Muscle of leg (tissue), 3 donors: ENCODE measurements at regions not wholly inside any gene's neighbourhood (a gene's known extent, or its start where the extent isn't known, plus 50 kb on each side); places are given as distances from the start of the nearest gene placed in this dataset.

ENCODE experiments used
- DNase-seq: peaks from one replicate; pipeline ENCODE4 v3.0.0; 2013
- H3K27ac ChIP-seq: one replicate; pipeline ENCODE4 v1.5.1; 2013; ENCODE audit warnings: mild to moderate bottlenecking, low read length, control low read depth
- H3K27me3 ChIP-seq: one replicate; pipeline ENCODE4 v1.6.1; 2013; ENCODE audit warnings: low read length; ENCODE audit not compliant: control insufficient read depth, insufficient read depth
- H3K36me3 ChIP-seq: one replicate; pipeline ENCODE4 v1.6.1; 2013; ENCODE audit warnings: low read length; ENCODE audit not compliant: control insufficient read depth, insufficient read depth
- H3K4me1 ChIP-seq: one replicate; pipeline ENCODE4 v1.6.1; 2013; ENCODE audit warnings: low read length; ENCODE audit not compliant: control insufficient read depth, insufficient read depth
- H3K4me3 ChIP-seq: one replicate; pipeline ENCODE4 v1.5.1; 2013; ENCODE audit warnings: low read length, control low read depth
- H3K9me3 ChIP-seq: replicated peaks from 2 replicates; pipeline ENCODE4 v1.6.1; 2013; ENCODE audit warnings: low read depth, low read length; ENCODE audit not compliant: control insufficient read depth
- WGBS: methylation state at CpG from one replicate; pipeline ENCODE4 v1.1.5; 2013; ENCODE audit warnings: missing lambda C conversion rate; ENCODE audit not compliant: insufficient coverage; 5-methylcytosine and 5-hydroxymethylcytosine counted together

DNA sequence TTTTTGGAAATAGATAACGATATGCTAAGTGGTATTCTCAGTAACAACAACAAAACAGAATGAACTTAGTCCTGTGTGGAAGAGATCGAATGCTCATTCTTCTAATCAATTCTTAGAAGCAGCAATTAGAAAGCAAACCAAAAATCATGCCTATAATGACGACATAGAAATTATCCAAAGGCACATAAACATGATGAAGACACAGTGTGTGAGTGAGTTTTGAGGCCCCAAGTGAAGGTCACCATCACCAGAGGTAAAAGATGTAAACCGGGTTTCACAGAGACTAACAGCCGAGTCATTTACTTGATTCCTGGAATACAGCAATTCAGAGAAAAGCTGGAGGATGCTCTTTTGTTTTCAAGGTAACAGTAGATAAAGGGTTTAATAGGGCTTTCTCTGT, 509.2 kb downstream of the TDRD15 start:
- no peak for DNase-seq
- H3K4me1 ChIP-seq = no peaks in the 10 kb centered on the region
- no peak overlapping the region for H3K4me3 ChIP-seq
- no peaks in the 10 kb centered on the region for H3K9me3 ChIP-seq
- no peaks in the 10 kb centered on the region for H3K27me3 ChIP-seq
- H3K36me3 ChIP-seq = no peaks in the 10 kb centered on the region
- H3K27ac ChIP-seq = no peak overlapping the region
- WGBS = 100% methylated on average over 1 of the region's 5 CpGs

DNA sequence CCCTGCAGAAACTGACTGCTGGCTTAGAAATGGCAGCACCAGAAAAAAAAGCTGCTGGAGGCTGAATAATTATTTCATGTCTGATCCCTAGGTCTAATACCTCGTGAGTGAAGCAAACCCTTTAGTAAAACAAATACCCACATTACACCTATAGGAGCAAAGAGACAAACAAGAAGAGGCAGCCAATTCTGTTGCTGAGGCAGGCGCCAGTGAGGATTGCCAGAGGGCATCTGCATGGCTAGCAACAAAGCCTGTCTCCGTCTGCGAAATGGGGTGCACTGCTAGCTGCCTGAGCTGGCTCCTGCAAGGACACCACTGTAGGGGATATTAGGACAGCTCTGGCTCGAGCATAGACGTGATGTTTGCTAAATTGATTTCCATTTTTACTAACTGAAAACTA, 509.7 kb downstream of the TDRD15 start:
- no peaks in the 10 kb centered on the region for H3K36me3 ChIP-seq
- 66% methylated on average over 3 of the region's 6 CpGs for WGBS
- DNase-seq = no peak
- no peaks in the 10 kb centered on the region for H3K4me1 ChIP-seq
- no peak overlapping the region for H3K27ac ChIP-seq
- no peaks in the 10 kb centered on the region for H3K9me3 ChIP-seq
- H3K4me3 ChIP-seq = no peak overlapping the region
- no peaks in the 10 kb centered on the region for H3K27me3 ChIP-seq

DNA sequence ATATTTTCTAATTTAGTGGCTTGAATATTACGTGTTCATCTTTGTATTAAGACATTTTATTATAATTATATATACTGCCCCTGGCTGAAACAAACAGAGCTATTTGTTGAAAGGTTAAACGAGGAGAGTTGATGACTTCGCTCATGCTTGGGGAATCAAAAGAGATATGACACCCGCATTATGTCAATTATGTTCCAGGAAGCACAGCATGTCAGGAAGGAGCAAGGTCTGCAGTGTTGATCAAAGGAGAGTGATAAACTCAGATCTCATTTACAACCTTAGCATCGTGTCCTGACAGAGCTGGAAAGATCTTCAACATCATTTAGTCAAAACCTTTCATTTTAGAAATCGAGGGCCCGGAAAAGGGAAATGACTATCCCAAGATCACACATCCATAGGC, 510.1 kb downstream of the TDRD15 start:
- Histone ChIP-seq H3K9me3 (no peaks in the 10 kb centered on the region), H3K27ac (no peak overlapping the region), H3K4me1 (no peaks in the 10 kb centered on the region), H3K4me3 (no peak overlapping the region), H3K27me3 (no peaks in the 10 kb centered on the region), H3K36me3 (no peaks in the 10 kb centered on the region)
- DNase-seq = no peak
- WGBS = 83% methylated on average over 5 of the region's 7 CpGs

GRCh38 chr2:21640046-21640445, 516.3 kb downstream of the TDRD15 start:
- H3K36me3 ChIP-seq = no peaks in the 10 kb centered on the region
- no peak overlapping the region for H3K27ac ChIP-seq
- DNase-seq = no peak
- no CpG with 5 or more reads among the region's 2 CpGs for WGBS
- H3K27me3 ChIP-seq = no peaks in the 10 kb centered on the region
- H3K4me1 ChIP-seq = no peaks in the 10 kb centered on the region
- no peaks in the 10 kb centered on the region for H3K9me3 ChIP-seq
- H3K4me3 ChIP-seq = no peak overlapping the region

GRCh38 chr2:21642647-21643046, 518.9 kb downstream of the TDRD15 start:
- WGBS = 0% methylated on average over 1 of the region's 6 CpGs
- Histone ChIP-seq H3K27me3 (no peaks in the 10 kb centered on the region), H3K4me1 (peaks cover 4% of the 10 kb centered on the region)

DNA sequence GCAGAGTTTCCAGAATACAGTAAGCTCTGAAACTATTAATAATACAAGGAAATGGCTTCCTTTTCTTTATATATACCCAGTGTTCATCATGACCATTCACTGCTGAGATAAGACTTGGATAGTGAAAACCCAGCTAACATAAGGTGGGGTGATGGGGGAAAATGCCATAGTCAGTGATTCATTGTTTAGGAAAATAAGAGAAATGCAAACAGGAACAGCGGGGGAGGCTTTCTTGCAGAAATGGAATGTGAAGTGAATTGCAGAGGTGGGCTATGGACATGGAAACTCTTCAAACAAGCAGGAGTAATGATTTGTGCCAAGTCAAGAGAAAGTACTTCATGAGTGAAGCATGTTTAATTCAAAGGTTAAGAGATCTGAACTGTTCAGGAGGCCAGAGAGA, 519.4 kb downstream of the TDRD15 start:
- H3K27ac ChIP-seq = no peak overlapping the region
- no peaks in the 10 kb centered on the region for H3K36me3 ChIP-seq
- H3K27me3 ChIP-seq = no peaks in the 10 kb centered on the region
- no peaks in the 10 kb centered on the region for H3K9me3 ChIP-seq
- H3K4me1 ChIP-seq = peaks cover 4% of the 10 kb centered on the region
- DNase-seq = no peak
- no peak overlapping the region for H3K4me3 ChIP-seq
- WGBS = 82% methylated on average over 1 of the region's 1 CpG

More at GRCh38 chr2:21642647-21643046, 518.9 kb downstream of the TDRD15 start:
- Histone ChIP-seq H3K4me3 (no peak overlapping the region), H3K9me3 (no peaks in the 10 kb centered on the region), H3K36me3 (no peaks in the 10 kb centered on the region), H3K27ac (no peak overlapping the region)
- no peak for DNase-seq

- no peak for DNase-seq
- H3K9me3 ChIP-seq = no peaks in the 10 kb centered on the region
- no peaks in the 10 kb centered on the region for H3K36me3 ChIP-seq
- H3K4me3 ChIP-seq = no peak overlapping the region
- peaks cover 4% of the 10 kb centered on the region for H3K4me1 ChIP-seq
- WGBS = no CpG with 5 or more reads among the region's 1 CpG
- H3K27me3 ChIP-seq = no peaks in the 10 kb centered on the region
- no peak overlapping the region for H3K27ac ChIP-seq
Observed at GRCh38 chr2:21644266-21644665, 520.5 kb downstream of the TDRD15 start.

DNA sequence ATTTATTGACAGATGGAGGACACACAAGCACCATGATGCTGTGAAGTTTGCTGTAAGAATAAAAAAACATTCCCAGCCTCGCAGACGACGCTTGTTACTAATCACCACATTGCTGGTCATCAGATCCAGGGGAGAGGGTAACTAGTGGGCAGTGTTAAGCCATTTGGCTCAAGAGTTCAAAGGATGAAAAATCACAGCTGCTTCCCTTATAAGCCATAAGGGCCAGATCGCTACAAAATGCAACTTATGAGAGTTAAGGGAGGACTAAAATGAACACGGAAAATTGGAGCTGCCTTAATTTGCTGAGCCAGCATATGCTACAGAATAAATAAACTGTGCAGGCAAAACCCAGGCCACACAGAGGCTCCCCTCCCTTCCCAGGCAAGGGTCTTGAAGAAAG, 522.6 kb downstream of the TDRD15 start:
- no CpG with 5 or more reads among the region's 5 CpGs for WGBS
- Histone ChIP-seq H3K27ac (no peak overlapping the region), H3K36me3 (no peaks in the 10 kb centered on the region), H3K27me3 (no peaks in the 10 kb centered on the region), H3K9me3 (no peaks in the 10 kb centered on the region), H3K4me3 (no peak overlapping the region), H3K4me1 (peaks cover 4% of the 10 kb centered on the region)
- no peak for DNase-seq

DNA sequence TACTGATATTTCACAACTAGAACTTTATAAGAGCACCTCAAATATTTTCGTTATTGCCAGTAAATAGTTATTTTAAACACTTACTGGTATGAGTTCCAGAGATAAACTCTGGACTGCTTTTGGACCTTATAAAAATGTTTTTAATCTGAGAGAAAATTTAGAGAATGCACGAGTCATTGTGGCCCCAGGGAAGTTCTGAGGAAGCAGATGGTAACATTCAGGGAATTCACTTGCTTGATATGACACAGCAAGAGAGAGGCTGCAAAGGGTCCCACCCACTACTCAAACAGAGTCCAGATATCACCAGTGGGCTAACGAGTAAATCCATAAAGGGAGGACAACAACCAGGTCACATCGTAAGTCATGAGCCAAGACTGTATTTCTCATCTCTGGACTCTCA, 526.8 kb downstream of the TDRD15 start:
- no peak overlapping the region for H3K4me3 ChIP-seq
- no peaks in the 10 kb centered on the region for H3K27me3 ChIP-seq
- H3K27ac ChIP-seq = no peak overlapping the region
- H3K9me3 ChIP-seq = no peaks in the 10 kb centered on the region
- peaks cover 4% of the 10 kb centered on the region for H3K4me1 ChIP-seq
- no peak for DNase-seq
- 35% methylated on average over 2 of the region's 4 CpGs for WGBS
- no peaks in the 10 kb centered on the region for H3K36me3 ChIP-seq

DNA sequence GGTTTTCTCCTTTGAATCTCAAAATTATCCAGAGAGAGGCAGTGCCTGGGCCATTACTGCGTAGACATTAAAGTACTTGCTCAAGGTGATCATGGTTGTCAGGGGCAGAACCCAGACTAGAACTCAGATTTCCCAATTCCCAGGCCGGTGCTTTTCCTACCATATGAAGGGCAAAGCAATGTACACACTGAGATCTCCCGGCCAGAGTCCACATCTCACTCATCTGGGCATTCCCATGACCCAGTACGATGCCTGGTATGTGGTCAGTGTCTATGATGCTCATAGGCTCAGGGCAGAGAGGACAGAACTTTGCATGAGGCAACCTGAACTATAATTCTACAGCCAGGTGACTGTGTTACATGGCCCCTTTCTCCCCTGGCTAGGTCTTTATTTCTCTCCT, 531.4 kb downstream of the TDRD15 start:
- Histone ChIP-seq H3K27ac (no peak overlapping the region), H3K27me3 (no peaks in the 10 kb centered on the region), H3K36me3 (no peaks in the 10 kb centered on the region), H3K4me3 (no peak overlapping the region), H3K9me3 (no peaks in the 10 kb centered on the region), H3K4me1 (no peaks in the 10 kb centered on the region)
- WGBS = 100% methylated on average over 1 of the region's 4 CpGs
- no peak for DNase-seq

GRCh38 chr2:21656330-21657075, 532.7 kb downstream of the TDRD15 start:
- Histone ChIP-seq H3K27me3 (no peaks in the 10 kb centered on the region), H3K4me1 (no peaks in the 10 kb centered on the region), H3K9me3 (no peaks in the 10 kb centered on the region), H3K36me3 (no peaks in the 10 kb centered on the region), H3K4me3 (no peak overlapping the region), H3K27ac (no peak overlapping the region)
- no peak for DNase-seq
- 63% methylated on average over 2 of the region's 10 CpGs for WGBS
